GM12878 (cell line): ENCODE measurements at regions not wholly inside any gene's neighbourhood (a gene's known extent, or its start where the extent isn't known, plus 50 kb on each side); places are given as distances from the start of the nearest gene placed in this dataset.

Experiments
- ATAC-seq: fragments of 200-7000 bp; cut with Tn5 transposase; 3 replicates; pipeline ENCODE4 v1.9.1; 2020; ENCODE audit warnings: mild to moderate bottlenecking, moderate library complexity
- BruUV-seq: library from RNA; stranded (reverse); fragments of 400-500 nt; replicated peaks from 2 replicates; lab custom pipeline; 2021; lab: Mats Ljungman, UMichigan
- CTCF ChIA-PET: fragments of 300-600 bp; sonication (Branson Sonifier 250); formaldehyde crosslinking; extraction: SDS; loops from one replicate; lab custom pipeline; 2021; ENCODE audit warnings: inconsistent platforms; lab: Yijun Ruan, JAX
- POLR2A ChIA-PET: fragments of 350-600 bp; formaldehyde crosslinking; extraction: SDS; loops from one replicate; lab custom pipeline; 2021; ENCODE audit warnings: inconsistent platforms; lab: Charles Lee
- RAD21 ChIA-PET: fragments of 300-600 bp; sonication (Branson Sonifier 250); formaldehyde crosslinking; loops from one replicate; lab custom pipeline; 2023; ENCODE audit warnings: antibody characterized with exemption; ENCODE audit not compliant: unreplicated experiment; lab: Charles Lee
- SMC1A ChIA-PET: fragments of 300-600 bp; sonication (Branson Sonifier 250); formaldehyde crosslinking; loops from one replicate; lab custom pipeline; 2023; ENCODE audit not compliant: unreplicated experiment, uncharacterized antibody; lab: Charles Lee
- DNase-seq: peaks from one replicate; pipeline ENCODE4 v3.0.0-alpha.2; 2011; ENCODE audit warnings: low read depth, low spot score
- FAIRE-seq: peaks from 3 replicates; lab custom pipeline; 2011; peaks lifted over from hg19 to GRCh38; lab: Jason Lieb, UNC
- H2AFZ ChIP-seq: 2 replicates; pipeline ENCODE4 v1.6.0; 2011; ENCODE audit warnings: low read depth, low read length, control low read depth; ENCODE audit not compliant: control insufficient read depth
- H3K27ac ChIP-seq: 2 replicates; pipeline ENCODE4 v1.5.1; 2011; ENCODE audit warnings: control low read depth; ENCODE audit not compliant: control insufficient read depth, insufficient read depth
- H3K27me3 ChIP-seq, 2 experiments: replicated peaks in 1 of 2; 2 replicates each; pipeline versions ENCODE4 v1.6.0 to v1.6.1; 2011; ENCODE audit warnings: low read length in 1 of 2; ENCODE audit not compliant: control insufficient read depth in 2 of 2, insufficient read depth in 2 of 2
- H3K36me3 ChIP-seq, 2 experiments: 2 replicates each; pipeline ENCODE4 v1.5.1; 2011; ENCODE audit warnings: low read length in 1 of 2; ENCODE audit not compliant: control insufficient read depth in 2 of 2, insufficient read depth in 2 of 2
- H3K4me1 ChIP-seq: 2 replicates; pipeline ENCODE4 v1.6.1; 2011; ENCODE audit warnings: mild to moderate bottlenecking, low read length, moderate library complexity, mixed read lengths; ENCODE audit not compliant: control insufficient read depth, insufficient read depth
- H3K4me2 ChIP-seq: 2 replicates; pipeline ENCODE4 v1.6.0; 2011; ENCODE audit warnings: control low read depth; ENCODE audit not compliant: control insufficient read depth, insufficient read depth
- H3K4me3 ChIP-seq: fragments of 200-600 bp; sonication (generic); 2 replicates; pipeline ENCODE4 v1.5.1; 2016
- H3K79me2 ChIP-seq: 2 replicates; pipeline ENCODE4 v1.6.0; 2011; ENCODE audit warnings: low read length; ENCODE audit not compliant: control insufficient read depth, insufficient read depth
- H3K9ac ChIP-seq: 2 replicates; pipeline ENCODE4 v1.8.0; 2011; ENCODE audit warnings: low read length, control low read depth, mixed read lengths; ENCODE audit not compliant: control insufficient read depth, insufficient read depth
- H3K9me3 ChIP-seq: replicated peaks from 3 replicates; pipeline ENCODE4 v1.5.1; 2011; ENCODE audit warnings: mild to moderate bottlenecking, low read length; ENCODE audit not compliant: control insufficient read depth, insufficient read depth
- H4K20me1 ChIP-seq: 2 replicates; pipeline ENCODE4 v1.6.0; 2011; ENCODE audit not compliant: control insufficient read depth, insufficient read depth
- CBFB ChIP-seq: IDR thresholded peaks from 2 replicates; pipeline ENCODE4 v1.6.1; 2016; ENCODE audit warnings: antibody characterized with exemption, low read depth
- JUND ChIP-seq: IDR thresholded peaks from 2 replicates; pipeline ENCODE4 v1.6.1; 2012; ENCODE audit warnings: low read depth, mild to moderate bottlenecking, low read length, improper control_type of control experiment, moderate library complexity
- KAT2A ChIP-seq: conservative IDR thresholded peaks from 2 replicates; pipeline ENCODE4 v1.6.1; 2011; ENCODE audit warnings: low read depth, low read length; ENCODE audit not compliant: control insufficient read depth
- KLF5 ChIP-seq: fragments of 450-650 bp; IDR thresholded peaks from 2 replicates; pipeline ENCODE4 v1.6.1; 2014; ENCODE audit warnings: mild to moderate bottlenecking; ENCODE audit not compliant: partially characterized antibody
- MTA3 ChIP-seq: IDR thresholded peaks from 2 replicates; pipeline ENCODE4 v1.6.1; 2012; ENCODE audit warnings: low read length, inconsistent platforms, borderline replicate concordance
- NR2C2 ChIP-seq: IDR thresholded peaks from 2 replicates; pipeline ENCODE4 v1.6.1; 2011; ENCODE audit warnings: borderline replicate concordance, low read depth; ENCODE audit not compliant: control insufficient read depth, insufficient read length
- PAX8 ChIP-seq: fragments of 450-650 bp; IDR thresholded peaks from 2 replicates; pipeline ENCODE4 v1.6.1; 2017; ENCODE audit warnings: mild to moderate bottlenecking, moderate library complexity
- POLR2AphosphoS2 ChIP-seq: IDR thresholded peaks from 2 replicates; pipeline ENCODE4 v1.6.1; 2011; ENCODE audit warnings: low read depth, mild to moderate bottlenecking, low read length, improper control_type of control experiment, moderate library complexity
- RAD51 ChIP-seq: fragments of 450-650 bp; IDR thresholded peaks from 2 replicates; pipeline ENCODE4 v1.6.1; 2016; ENCODE audit warnings: moderate library complexity, mild to moderate bottlenecking, inconsistent platforms
- RUNX3 ChIP-seq: IDR thresholded peaks from 2 replicates; pipeline ENCODE4 v1.6.1; 2012; ENCODE audit warnings: low read length, inconsistent platforms
- SIX5 ChIP-seq: IDR thresholded peaks from 2 replicates; pipeline ENCODE4 v1.6.1; 2011; ENCODE audit warnings: mild to moderate bottlenecking, low read depth, low read length, moderate library complexity; ENCODE audit not compliant: severe bottlenecking
- SMAD5 ChIP-seq: IDR thresholded peaks from 2 replicates; pipeline ENCODE4 v1.6.1; 2016; ENCODE audit warnings: antibody characterized with exemption, low read depth
- SPI1 ChIP-seq: IDR thresholded peaks from 2 replicates; pipeline ENCODE4 v1.6.1; 2011; ENCODE audit warnings: low read depth, mild to moderate bottlenecking, low read length, moderate library complexity, borderline replicate concordance; ENCODE audit not compliant: insufficient read depth
- ZZZ3 ChIP-seq: IDR thresholded peaks from 2 replicates; pipeline ENCODE4 v1.6.1; 2011; ENCODE audit warnings: low read depth; ENCODE audit not compliant: control insufficient read depth, insufficient read length
- WGBS: methylation state at CpG from one replicate; pipeline ENCODE4 v1.1.6; 2016; ENCODE audit warnings: low lambda C conversion rate; ENCODE audit not compliant: insufficient replicate concordance, insufficient coverage; ENCODE audit errors: missing lambda C conversion rate; 5-methylcytosine and 5-hydroxymethylcytosine counted together
- in situ Hi-C: fragments of 300-500 bp; cut with MboI; formaldehyde crosslinking; loops from 9 replicates; pipeline ENCODE4 v1.14.3; 2018; ENCODE audit warnings: mixed read lengths
- intact Hi-C: fragments of 100-400 bp; cut with micrococcal nuclease; formaldehyde crosslinking; loops from one replicate; pipeline ENCODE4 v1.14.2; 2022; ENCODE audit not compliant: unreplicated experiment
- TF ChIP-seq, protein P1 (sequence below): fragments of 450-650 bp; conservative IDR thresholded peaks from 2 replicates; pipeline ENCODE4 v1.6.1; 2017; ENCODE audit warnings: mild to moderate bottlenecking, moderate library complexity
- TF ChIP-seq, protein P2 (sequence below): fragments of 450-650 bp; IDR thresholded peaks from 2 replicates; pipeline ENCODE4 v1.6.1; 2017; ENCODE audit warnings: mild to moderate bottlenecking, moderate library complexity

DNA sequence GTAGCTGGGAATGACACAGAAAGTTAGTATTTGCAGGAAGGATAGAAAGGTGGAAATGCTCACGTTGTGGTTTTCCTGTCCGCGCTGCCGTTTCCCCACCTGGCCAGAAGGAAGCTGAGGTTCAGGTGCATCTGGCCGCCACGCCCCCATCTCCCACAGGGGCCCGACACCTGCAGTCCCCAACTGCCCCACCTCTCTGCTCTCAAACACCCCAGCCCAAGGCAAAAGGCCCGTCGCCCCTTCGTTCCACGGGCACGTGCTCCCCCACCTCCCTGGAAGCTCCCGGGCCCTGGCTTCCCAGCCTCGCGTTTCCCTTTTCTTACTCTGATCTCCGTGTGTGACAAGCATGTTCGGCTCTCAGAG lies 985.1 kb downstream of the BRD1 start (continued):
- TF ChIP-seq, protein P1, sequence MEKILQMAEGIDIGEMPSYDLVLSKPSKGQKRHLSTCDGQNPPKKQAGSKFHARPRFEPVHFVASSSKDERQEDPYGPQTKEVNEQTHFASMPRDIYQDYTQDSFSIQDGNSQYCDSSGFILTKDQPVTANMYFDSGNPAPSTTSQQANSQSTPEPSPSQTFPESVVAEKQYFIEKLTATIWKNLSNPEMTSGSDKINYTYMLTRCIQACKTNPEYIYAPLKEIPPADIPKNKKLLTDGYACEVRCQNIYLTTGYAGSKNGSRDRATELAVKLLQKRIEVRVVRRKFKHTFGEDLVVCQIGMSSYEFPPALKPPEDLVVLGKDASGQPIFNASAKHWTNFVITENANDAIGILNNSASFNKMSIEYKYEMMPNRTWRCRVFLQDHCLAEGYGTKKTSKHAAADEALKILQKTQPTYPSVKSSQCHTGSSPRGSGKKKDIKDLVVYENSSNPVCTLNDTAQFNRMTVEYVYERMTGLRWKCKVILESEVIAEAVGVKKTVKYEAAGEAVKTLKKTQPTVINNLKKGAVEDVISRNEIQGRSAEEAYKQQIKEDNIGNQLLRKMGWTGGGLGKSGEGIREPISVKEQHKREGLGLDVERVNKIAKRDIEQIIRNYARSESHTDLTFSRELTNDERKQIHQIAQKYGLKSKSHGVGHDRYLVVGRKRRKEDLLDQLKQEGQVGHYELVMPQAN, result no peak
- no peak for TF ChIP-seq MTA3
- no peak for TF ChIP-seq NR2C2
- no peak for TF ChIP-seq SMAD5
- TF ChIP-seq KAT2A, result no peak
- TF ChIP-seq POLR2AphosphoS2, result no peak
- no peak for TF ChIP-seq RUNX3
- no peak for TF ChIP-seq ZZZ3
- no peak for TF ChIP-seq SPI1

DNA sequence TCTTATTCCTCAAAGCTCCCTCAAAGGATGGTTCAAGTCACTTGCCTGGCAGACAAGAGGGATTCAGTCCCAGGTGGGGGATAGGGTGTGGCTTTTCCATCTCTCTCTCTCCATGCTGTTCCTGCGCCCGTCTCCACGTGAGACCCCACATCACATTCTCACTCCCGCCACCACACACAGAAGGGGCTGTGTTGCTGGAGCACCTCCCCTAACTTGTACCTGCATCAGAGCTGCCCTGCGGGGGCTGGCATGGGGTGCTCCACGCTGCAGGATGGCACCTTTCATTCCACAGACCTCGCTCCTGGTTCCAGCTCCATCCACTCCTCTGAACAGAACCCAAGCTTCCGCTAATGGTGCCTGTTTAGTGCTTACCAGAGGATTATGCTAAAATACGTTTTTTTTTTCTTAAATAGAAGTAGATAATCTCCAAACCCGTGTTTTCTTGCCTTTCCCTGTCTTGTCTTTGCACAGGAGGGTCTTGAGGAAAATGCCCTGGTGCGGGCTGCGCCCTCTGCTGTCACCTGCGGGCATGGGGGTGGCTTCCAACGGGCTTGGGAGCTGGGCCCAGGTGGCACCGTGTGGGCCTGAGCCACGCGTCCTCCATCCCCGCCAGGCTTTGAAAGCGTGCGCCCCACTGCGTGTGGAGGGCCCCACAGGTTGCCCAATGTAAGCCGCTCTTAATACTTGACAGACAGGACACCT lies 985.6 kb downstream of the BRD1 start:
- WGBS, result 30% methylated on average over 22 of the region's 22 CpGs
- ATAC-seq (no peak), FAIRE-seq (no peak), DNase-seq (no peak)
- in situ Hi-C loops, result no loop called here
- no peak overlapping the region for H3K27ac ChIP-seq
- H3K9me3 ChIP-seq, result no peaks in the 10 kb centered on the region; the same call in 2 of the 3 replicates
- no peaks in the 10 kb centered on the region for H3K4me1 ChIP-seq
- H3K9ac ChIP-seq, result no peak overlapping the region
- no peak overlapping the region for H3K4me3 ChIP-seq
- no TSS peak for BruUV-seq
- ChIA-PET CTCF (no interaction called here), RAD21 (no interaction called here), POLR2A (no interaction called here), SMC1A (no interaction called here)
- no peaks in the 10 kb centered on the region for H4K20me1 ChIP-seq
- H2AFZ ChIP-seq, result no peak overlapping the region
- intact Hi-C loops, result no loop called here
- no peaks in the 10 kb centered on the region for H3K79me2 ChIP-seq
- TF ChIP-seq, protein P2, sequence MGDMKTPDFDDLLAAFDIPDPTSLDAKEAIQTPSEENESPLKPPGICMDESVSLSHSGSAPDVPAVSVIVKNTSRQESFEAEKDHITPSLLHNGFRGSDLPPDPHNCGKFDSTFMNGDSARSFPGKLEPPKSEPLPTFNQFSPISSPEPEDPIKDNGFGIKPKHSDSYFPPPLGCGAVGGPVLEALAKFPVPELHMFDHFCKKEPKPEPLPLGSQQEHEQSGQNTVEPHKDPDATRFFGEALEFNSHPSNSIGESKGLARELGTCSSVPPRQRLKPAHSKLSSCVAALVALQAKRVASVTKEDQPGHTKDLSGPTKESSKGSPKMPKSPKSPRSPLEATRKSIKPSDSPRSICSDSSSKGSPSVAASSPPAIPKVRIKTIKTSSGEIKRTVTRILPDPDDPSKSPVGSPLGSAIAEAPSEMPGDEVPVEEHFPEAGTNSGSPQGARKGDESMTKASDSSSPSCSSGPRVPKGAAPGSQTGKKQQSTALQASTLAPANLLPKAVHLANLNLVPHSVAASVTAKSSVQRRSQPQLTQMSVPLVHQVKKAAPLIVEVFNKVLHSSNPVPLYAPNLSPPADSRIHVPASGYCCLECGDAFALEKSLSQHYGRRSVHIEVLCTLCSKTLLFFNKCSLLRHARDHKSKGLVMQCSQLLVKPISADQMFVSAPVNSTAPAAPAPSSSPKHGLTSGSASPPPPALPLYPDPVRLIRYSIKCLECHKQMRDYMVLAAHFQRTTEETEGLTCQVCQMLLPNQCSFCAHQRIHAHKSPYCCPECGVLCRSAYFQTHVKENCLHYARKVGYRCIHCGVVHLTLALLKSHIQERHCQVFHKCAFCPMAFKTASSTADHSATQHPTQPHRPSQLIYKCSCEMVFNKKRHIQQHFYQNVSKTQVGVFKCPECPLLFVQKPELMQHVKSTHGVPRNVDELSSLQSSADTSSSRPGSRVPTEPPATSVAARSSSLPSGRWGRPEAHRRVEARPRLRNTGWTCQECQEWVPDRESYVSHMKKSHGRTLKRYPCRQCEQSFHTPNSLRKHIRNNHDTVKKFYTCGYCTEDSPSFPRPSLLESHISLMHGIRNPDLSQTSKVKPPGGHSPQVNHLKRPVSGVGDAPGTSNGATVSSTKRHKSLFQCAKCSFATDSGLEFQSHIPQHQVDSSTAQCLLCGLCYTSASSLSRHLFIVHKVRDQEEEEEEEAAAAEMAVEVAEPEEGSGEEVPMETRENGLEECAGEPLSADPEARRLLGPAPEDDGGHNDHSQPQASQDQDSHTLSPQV, result no peak
- TF ChIP-seq PAX8 (no peak), SIX5 (no peak), KLF5 (no peak), CBFB (no peak), JUND (no peak), RAD51 (no peak)
- H3K27me3 ChIP-seq, result no peaks in the 10 kb centered on the region
- no peaks in the 10 kb centered on the region for H3K36me3 ChIP-seq
- H3K4me2 ChIP-seq, result no peak overlapping the region
